Mesothelial cell of epicardium (in vitro differentiated cells): ENCODE measurements at regions not wholly inside any gene's neighbourhood (a gene's known extent, or its start where the extent isn't known, plus 50 kb on each side); places are given as distances from the start of the nearest gene placed in this dataset.

Source experiments
- DNase-seq, 2 experiments: peaks; one replicate each; pipeline ENCODE4 v3.0.0; 2021; ENCODE audit warnings: low spot score in 2 of 2; ENCODE audit not compliant: unreplicated experiment in 2 of 2
- H3K27ac Mint-ChIP-seq: 2 replicates; pipeline ENCODE4 v1.8.0; 2021; ENCODE audit warnings: mixed read lengths
- H3K27me3 Mint-ChIP-seq: 2 replicates; pipeline ENCODE4 v1.8.0; 2021; ENCODE audit warnings: low read depth, mixed read lengths
- H3K36me3 Mint-ChIP-seq: 2 replicates; pipeline ENCODE4 v1.8.0; 2021; ENCODE audit warnings: mixed read lengths
- H3K4me1 Mint-ChIP-seq: 2 replicates; pipeline ENCODE4 v1.8.0; 2021; ENCODE audit warnings: mixed read lengths
- H3K4me3 Mint-ChIP-seq: 2 replicates; pipeline ENCODE4 v1.8.0; 2021; ENCODE audit warnings: mild to moderate bottlenecking, moderate library complexity, mixed read lengths
- H3K9me3 Mint-ChIP-seq: 2 replicates; pipeline ENCODE4 v1.8.0; 2021; ENCODE audit warnings: mixed read lengths
- TF ChIP-seq, protein P1 (sequence below): fragments of 200-600 bp; sonication (generic); IDR thresholded peaks from one replicate; pipeline ENCODE4 v1.5.0; 2021; ENCODE audit warnings: antibody characterized with exemption; ENCODE audit not compliant: unreplicated experiment

- Mint-ChIP-seq H3K36me3 (no peaks in the 10 kb centered on the region), H3K4me1 (peaks cover 91% of the 10 kb centered on the region), H3K27me3 (no peaks in the 10 kb centered on the region), H3K4me3 (no peak overlapping the region), H3K27ac (peak overlapping the region; percentile 98), H3K9me3 (no peaks in the 10 kb centered on the region)
- TF ChIP-seq, protein P1, sequence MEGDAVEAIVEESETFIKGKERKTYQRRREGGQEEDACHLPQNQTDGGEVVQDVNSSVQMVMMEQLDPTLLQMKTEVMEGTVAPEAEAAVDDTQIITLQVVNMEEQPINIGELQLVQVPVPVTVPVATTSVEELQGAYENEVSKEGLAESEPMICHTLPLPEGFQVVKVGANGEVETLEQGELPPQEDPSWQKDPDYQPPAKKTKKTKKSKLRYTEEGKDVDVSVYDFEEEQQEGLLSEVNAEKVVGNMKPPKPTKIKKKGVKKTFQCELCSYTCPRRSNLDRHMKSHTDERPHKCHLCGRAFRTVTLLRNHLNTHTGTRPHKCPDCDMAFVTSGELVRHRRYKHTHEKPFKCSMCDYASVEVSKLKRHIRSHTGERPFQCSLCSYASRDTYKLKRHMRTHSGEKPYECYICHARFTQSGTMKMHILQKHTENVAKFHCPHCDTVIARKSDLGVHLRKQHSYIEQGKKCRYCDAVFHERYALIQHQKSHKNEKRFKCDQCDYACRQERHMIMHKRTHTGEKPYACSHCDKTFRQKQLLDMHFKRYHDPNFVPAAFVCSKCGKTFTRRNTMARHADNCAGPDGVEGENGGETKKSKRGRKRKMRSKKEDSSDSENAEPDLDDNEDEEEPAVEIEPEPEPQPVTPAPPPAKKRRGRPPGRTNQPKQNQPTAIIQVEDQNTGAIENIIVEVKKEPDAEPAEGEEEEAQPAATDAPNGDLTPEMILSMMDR = no peak
- no peak for DNase-seq
Measured at GRCh38 chr3:113153499-113154107, 57.8 kb upstream of the BOC start.

DNA sequence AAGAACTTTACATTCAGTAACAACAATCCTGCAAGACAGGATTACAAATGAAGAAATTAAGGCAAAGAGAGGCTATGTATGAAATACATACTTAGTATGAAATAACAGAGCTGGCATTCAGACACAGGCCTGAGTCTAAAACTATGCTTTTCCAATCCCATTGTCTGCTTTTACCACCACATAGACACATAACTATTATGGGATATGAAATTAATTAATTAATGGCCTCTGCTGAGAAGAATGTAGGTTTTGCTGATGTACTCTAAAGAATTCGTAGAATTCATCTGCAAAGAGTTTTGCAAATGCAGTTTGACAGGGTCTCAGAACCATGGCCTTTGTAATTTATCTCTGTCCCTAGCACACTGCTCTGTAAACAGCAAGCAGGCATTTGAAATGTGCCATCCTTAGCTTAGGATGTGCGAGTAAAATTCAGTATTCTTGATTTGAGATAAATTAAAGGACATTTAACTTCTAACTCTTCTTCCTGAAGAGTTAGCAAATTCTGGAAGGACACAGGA lies 54.5 kb upstream of the BOC start:
- TF ChIP-seq, protein P1 = no peak
- no peaks in the 10 kb centered on the region for H3K27me3 Mint-ChIP-seq
- peaks cover 83% of the 10 kb centered on the region for H3K4me1 Mint-ChIP-seq
- no peak for DNase-seq
- H3K9me3 Mint-ChIP-seq = no peaks in the 10 kb centered on the region
- no peak overlapping the region for H3K4me3 Mint-ChIP-seq
- no peaks in the 10 kb centered on the region for H3K36me3 Mint-ChIP-seq
- peak overlapping the region; percentile 98 for H3K27ac Mint-ChIP-seq

GRCh38 chr3:113157408-113158030 lies 53.8 kb upstream of the BOC start:
- no peak for DNase-seq
- no peaks in the 10 kb centered on the region for H3K27me3 Mint-ChIP-seq
- no peaks in the 10 kb centered on the region for H3K9me3 Mint-ChIP-seq
- H3K27ac Mint-ChIP-seq = peak overlapping the region; percentile 98
- H3K4me1 Mint-ChIP-seq = peaks cover 77% of the 10 kb centered on the region
- H3K36me3 Mint-ChIP-seq = no peaks in the 10 kb centered on the region
- peak overlapping the region; percentile 58 for H3K4me3 Mint-ChIP-seq
- TF ChIP-seq, protein P1 = no peak

GRCh38 chr3:113158171-113158570 lies 53.2 kb upstream of the BOC start:
- no peaks in the 10 kb centered on the region for H3K36me3 Mint-ChIP-seq
- DNase-seq = no peak
- TF ChIP-seq, protein P1 = no peak
- H3K27me3 Mint-ChIP-seq = no peaks in the 10 kb centered on the region
- H3K9me3 Mint-ChIP-seq = no peaks in the 10 kb centered on the region
- H3K4me1 Mint-ChIP-seq = peaks cover 74% of the 10 kb centered on the region
- H3K27ac Mint-ChIP-seq = peak overlapping the region; percentile 98
- peak overlapping the region; percentile 58 for H3K4me3 Mint-ChIP-seq
